ENCODE measurements at regions not wholly inside any gene's neighbourhood (a gene's known extent, or its start where the extent isn't known, plus 50 kb on each side); places are given as distances from the start of the nearest gene placed in this dataset.

DNA sequence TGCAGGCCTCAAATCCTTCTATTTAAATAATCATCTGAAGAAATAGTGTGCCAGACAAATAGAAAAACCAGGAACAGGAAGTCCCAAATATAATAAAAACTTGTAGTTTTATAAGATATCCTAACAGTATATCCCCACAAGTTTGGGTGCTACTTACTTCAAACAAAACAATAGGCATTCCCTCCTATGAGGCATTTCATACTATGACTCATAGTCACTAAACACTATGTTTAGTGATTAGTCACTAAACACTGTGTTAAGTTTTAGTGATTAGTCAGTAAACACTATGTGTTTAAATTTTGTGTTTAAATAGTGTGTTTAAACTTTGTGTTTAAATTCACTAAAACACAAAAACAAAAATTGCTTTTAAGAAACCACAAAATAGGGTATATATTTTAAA, 407.0 kb upstream of the CDH19 start:
- in situ Hi-C loops (cut with MboI; ENCODE audit: low sequenced_read_pairs) = no loop called here
- Histone ChIP-seq H3K9me3 (no peaks in the 10 kb centered on the region), H3K4me3 (no peak overlapping the region), H3K4me1 (no peaks in the 10 kb centered on the region), H3K36me3 (replicated peaks) (no peaks in the 10 kb centered on the region), H3K27me3 (ENCODE audit: low read depth) (no peaks in the 10 kb centered on the region)
- DNase-seq (ENCODE audit: low spot score in 2 of 2) = no peak

DNA sequence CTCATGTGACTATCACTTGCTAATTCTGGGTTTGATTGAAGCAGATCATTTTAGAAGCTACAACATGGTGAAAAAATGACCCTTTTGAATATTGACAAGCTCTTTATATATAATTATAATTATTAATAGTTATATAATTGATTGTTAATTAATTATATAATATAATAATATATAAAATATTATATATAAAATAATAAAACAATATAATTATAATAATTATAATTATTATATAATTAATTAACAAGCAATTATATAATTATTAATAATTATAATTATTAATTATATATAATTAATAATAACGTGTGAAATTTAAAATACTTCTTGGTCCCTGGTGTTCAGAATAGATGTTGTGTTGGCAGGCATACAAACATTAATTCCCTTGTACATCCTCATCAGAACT, 404.1 kb upstream of the CDH19 start:
- Histone ChIP-seq H3K9me3 (no peaks in the 10 kb centered on the region), H3K4me3 (no peak overlapping the region)
- in situ Hi-C loops (cut with MboI; ENCODE audit: low sequenced_read_pairs) = no loop called here

DNA sequence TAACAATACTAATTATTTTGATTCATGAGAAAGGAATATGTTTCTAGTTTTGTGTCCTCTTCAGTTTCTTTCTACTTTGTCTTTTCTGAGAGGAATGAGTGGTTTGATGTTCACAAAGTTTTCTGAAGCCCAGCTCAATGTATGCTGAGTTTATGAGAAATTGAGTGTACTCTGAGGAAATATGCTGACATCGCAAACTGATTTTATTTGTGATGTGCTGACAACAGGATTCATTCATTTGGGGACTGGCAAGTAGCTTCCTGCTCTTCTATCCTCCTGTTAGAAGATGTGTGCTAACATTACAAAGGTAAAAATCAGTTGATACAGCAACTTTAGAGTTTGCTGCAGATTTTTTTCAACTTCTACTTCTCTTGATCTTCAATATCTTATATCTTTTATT, 403.2 kb upstream of the CDH19 start:
- H3K4me1 ChIP-seq = no peaks in the 10 kb centered on the region
- no peak overlapping the region for H3K4me3 ChIP-seq
- no peaks in the 10 kb centered on the region for H3K36me3 ChIP-seq (replicated peaks)
- no peak for DNase-seq (ENCODE audit: low spot score in 2 of 2)
- H3K9me3 ChIP-seq = no peaks in the 10 kb centered on the region
- in situ Hi-C loops (cut with MboI; ENCODE audit: low sequenced_read_pairs) = no loop called here
- no peaks in the 10 kb centered on the region for H3K27me3 ChIP-seq (ENCODE audit: low read depth)

More for the DNA sequence above, 404.1 kb upstream of the CDH19 start:
- Histone ChIP-seq H3K36me3 (replicated peaks) (no peaks in the 10 kb centered on the region), H3K4me1 (no peaks in the 10 kb centered on the region), H3K27me3 (ENCODE audit: low read depth) (no peaks in the 10 kb centered on the region)
- no peak for DNase-seq (ENCODE audit: low spot score in 2 of 2)

DNA sequence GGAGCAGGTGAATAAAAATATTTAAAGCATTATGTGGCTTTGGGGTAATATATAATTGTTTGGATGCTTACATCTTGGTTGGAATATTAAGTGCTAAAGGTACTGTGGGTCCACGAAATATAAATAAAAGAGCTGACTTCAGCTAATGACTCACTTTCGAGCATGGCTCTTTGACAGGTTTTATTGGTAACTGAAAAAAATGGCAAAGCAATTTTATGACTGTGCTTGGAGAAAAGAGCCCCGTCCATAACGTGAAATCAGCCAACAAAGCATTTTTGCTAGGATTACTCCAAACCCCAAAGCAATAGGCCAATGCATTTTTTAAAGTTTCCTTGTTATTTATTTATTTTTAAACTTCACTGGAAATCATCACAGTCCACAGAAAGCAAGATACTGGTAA, 397.2 kb upstream of the CDH19 start:
- H3K4me1 ChIP-seq = peaks cover 11% of the 10 kb centered on the region; the same call in 1 of the 2 replicates
- in situ Hi-C loops (cut with MboI; ENCODE audit: low sequenced_read_pairs) = no loop called here
- DNase-seq (ENCODE audit: low spot score in 2 of 2) = peak in 1 of 2 experiments; percentile 25
- no peak overlapping the region for H3K4me3 ChIP-seq
- H3K36me3 ChIP-seq (replicated peaks) = no peaks in the 10 kb centered on the region
- no peaks in the 10 kb centered on the region for H3K27me3 ChIP-seq (ENCODE audit: low read depth)
- no peaks in the 10 kb centered on the region for H3K9me3 ChIP-seq

GRCh38 chr18:66999003-66999402, 395.1 kb upstream of the CDH19 start:
- no peak for DNase-seq (ENCODE audit: low spot score in 2 of 2)

DNA sequence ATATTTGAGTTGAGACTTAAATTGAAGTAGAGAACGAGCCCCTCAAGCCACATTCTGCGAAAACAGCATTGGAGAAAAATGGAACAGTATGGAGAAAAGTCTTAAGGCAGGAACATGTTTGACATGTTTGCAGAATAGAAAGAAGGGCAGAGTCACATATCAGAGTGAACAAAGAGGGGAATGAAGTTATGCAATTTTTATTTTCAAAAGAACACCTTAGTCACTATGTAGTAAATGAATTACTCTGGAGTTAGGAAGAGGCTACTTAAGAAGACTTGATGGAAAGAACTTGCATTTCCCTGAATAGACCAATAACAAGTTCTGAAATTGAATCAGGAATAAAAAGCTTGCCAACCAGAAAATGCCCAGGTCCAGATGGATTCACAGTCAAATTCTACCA, 391.4 kb upstream of the CDH19 start:
- in situ Hi-C loops (cut with MboI; ENCODE audit: low sequenced_read_pairs) = no loop called here
- no peak overlapping the region for H3K4me3 ChIP-seq
- no peak for DNase-seq (ENCODE audit: low spot score in 2 of 2)
- H3K9me3 ChIP-seq = no peaks in the 10 kb centered on the region
- H3K27me3 ChIP-seq (ENCODE audit: low read depth) = no peaks in the 10 kb centered on the region
- no peaks in the 10 kb centered on the region for H3K36me3 ChIP-seq (replicated peaks)
- H3K4me1 ChIP-seq = no peaks in the 10 kb centered on the region; the same call in 1 of the 2 replicates

More at GRCh38 chr18:66999003-66999402, 395.1 kb upstream of the CDH19 start:
- in situ Hi-C loops (cut with MboI; ENCODE audit: low sequenced_read_pairs) = no loop called here
- H3K4me1 ChIP-seq = peaks cover 11% of the 10 kb centered on the region; the same call in 1 of the 2 replicates
- no peak overlapping the region for H3K4me3 ChIP-seq
- H3K36me3 ChIP-seq (replicated peaks) = no peaks in the 10 kb centered on the region
- H3K9me3 ChIP-seq = no peaks in the 10 kb centered on the region
- no peaks in the 10 kb centered on the region for H3K27me3 ChIP-seq (ENCODE audit: low read depth)

DNA sequence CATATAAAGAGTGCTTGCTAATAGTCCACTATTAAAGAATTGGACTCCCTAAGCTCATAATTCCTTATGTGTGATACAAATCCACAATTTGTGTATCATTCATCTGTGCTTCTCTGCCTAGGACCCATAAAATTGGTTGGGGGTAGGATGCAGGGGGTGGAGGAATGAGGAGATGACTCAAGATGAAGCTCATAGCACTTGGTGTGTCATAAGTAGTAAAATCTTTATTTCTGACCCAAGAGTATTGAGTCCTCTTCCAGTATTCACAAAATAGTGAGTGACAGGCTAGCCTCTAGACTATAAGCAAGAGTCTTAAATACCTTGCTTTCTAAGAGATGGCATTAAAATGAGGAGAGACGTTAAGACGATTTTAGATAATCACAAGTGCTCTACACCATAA, 390.9 kb upstream of the CDH19 start:
- in situ Hi-C loops (cut with MboI; ENCODE audit: low sequenced_read_pairs) = no loop called here

DNA sequence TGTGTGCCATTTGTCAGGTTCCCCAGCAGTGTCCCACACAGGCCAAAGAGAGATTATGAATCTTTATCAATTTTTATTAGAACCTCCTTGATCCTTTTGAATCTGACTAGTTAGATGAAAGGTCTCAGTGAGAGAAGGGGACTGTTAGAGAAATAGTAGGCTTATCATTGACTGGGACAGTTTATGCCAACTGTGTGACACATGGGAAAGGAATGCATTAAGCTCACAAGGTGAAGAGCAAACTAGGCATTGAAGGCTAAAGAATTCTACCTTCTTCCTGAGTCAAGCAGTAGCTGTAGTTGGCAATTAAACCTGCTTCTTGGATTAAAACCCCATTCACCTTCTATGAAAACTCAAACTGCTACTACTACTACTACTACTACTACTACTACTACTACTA, 389.6 kb upstream of the CDH19 start:
- H3K4me3 ChIP-seq = no peak overlapping the region
- in situ Hi-C loops (cut with MboI; ENCODE audit: low sequenced_read_pairs) = no loop called here
- no peaks in the 10 kb centered on the region for H3K9me3 ChIP-seq
- no peaks in the 10 kb centered on the region for H3K36me3 ChIP-seq (replicated peaks)
- no peak for DNase-seq (ENCODE audit: low spot score in 2 of 2)
- H3K4me1 ChIP-seq = no peaks in the 10 kb centered on the region
- H3K27me3 ChIP-seq (ENCODE audit: low read depth) = no peaks in the 10 kb centered on the region

More for the DNA sequence above, 390.9 kb upstream of the CDH19 start:
- Histone ChIP-seq H3K27me3 (ENCODE audit: low read depth) (no peaks in the 10 kb centered on the region), H3K9me3 (no peaks in the 10 kb centered on the region), H3K4me1 (no peaks in the 10 kb centered on the region; the same call in 1 of the 2 replicates), H3K36me3 (replicated peaks) (no peaks in the 10 kb centered on the region), H3K4me3 (no peak overlapping the region)
- no peak for DNase-seq (ENCODE audit: low spot score in 2 of 2)

GRCh38 chr18:66990909-66991308, 387.0 kb upstream of the CDH19 start:
- H3K9me3 ChIP-seq = no peaks in the 10 kb centered on the region
- H3K4me3 ChIP-seq = no peak overlapping the region
- no peaks in the 10 kb centered on the region for H3K27me3 ChIP-seq (ENCODE audit: low read depth)
- no peak for DNase-seq (ENCODE audit: low spot score in 2 of 2)
- H3K4me1 ChIP-seq = no peaks in the 10 kb centered on the region
- in situ Hi-C loops (cut with MboI; ENCODE audit: low sequenced_read_pairs) = no loop called here
- H3K36me3 ChIP-seq (replicated peaks) = no peaks in the 10 kb centered on the region

- no peak for DNase-seq (ENCODE audit: low spot score in 2 of 2)
- Histone ChIP-seq H3K9me3 (no peaks in the 10 kb centered on the region), H3K4me1 (no peaks in the 10 kb centered on the region; the same call in 1 of the 2 replicates), H3K4me3 (no peak overlapping the region), H3K27me3 (ENCODE audit: low read depth) (no peaks in the 10 kb centered on the region), H3K36me3 (replicated peaks) (no peaks in the 10 kb centered on the region)
- in situ Hi-C loops (cut with MboI; ENCODE audit: low sequenced_read_pairs) = no loop called here
These were observed 375.1 kb upstream of the CDH19 start for GRCh38 chr18:66979009-66979408.

DNA sequence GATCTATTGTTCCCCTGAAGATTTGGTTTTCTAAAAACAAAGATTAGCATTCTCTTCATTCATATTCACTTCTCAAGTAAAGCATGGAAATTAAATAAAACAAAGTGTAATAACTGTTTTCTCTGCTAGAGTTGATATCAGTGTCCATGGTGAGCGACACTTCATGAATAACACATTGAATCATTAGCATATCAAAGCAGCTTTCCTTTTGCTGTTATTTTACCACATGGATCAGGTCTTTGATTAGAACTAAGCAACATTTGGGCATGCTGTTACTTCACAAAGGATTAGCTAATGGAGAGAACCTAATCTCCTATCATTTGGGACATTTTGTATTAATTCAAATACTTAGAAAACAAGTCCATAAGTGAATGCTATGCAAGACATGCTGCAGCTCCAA, 368.8 kb upstream of the CDH19 start:
- peak in 1 of 2 experiments; percentile 89 for DNase-seq (ENCODE audit: low spot score in 2 of 2)
- peaks cover 16% of the 10 kb centered on the region for H3K4me1 ChIP-seq
- H3K9me3 ChIP-seq = no peaks in the 10 kb centered on the region
- in situ Hi-C loops (cut with MboI; ENCODE audit: low sequenced_read_pairs) = no loop called here
- H3K27me3 ChIP-seq (ENCODE audit: low read depth) = no peaks in the 10 kb centered on the region
- no peak overlapping the region for H3K4me3 ChIP-seq
- H3K36me3 ChIP-seq (replicated peaks) = no peaks in the 10 kb centered on the region

DNA sequence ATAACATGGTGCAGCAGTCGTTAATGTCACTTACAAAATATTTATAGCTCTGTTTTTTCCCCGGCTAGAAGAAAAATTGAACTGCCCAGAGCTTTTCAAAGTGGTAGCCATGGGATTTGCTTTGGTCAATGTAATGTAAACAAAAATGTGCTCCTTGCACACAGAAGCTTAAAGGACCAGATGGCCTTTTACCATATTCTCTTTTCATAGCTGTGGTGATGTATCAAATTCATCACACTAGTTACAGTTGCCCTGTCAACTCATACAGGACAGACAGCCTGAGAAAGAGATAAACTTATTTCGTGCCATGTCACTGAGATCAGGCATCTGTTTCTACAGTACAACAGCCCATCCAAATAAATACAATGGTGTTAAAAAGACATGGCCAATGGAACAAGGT, 368.1 kb upstream of the CDH19 start:
- in situ Hi-C loops (cut with MboI; ENCODE audit: low sequenced_read_pairs) = no loop called here
- H3K9me3 ChIP-seq = no peaks in the 10 kb centered on the region
- peak in 1 of 2 experiments; percentile 57 for DNase-seq (ENCODE audit: low spot score in 2 of 2)
- peaks cover 16% of the 10 kb centered on the region for H3K4me1 ChIP-seq
- no peak overlapping the region for H3K4me3 ChIP-seq
- no peaks in the 10 kb centered on the region for H3K36me3 ChIP-seq (replicated peaks)
- no peaks in the 10 kb centered on the region for H3K27me3 ChIP-seq (ENCODE audit: low read depth)

GRCh38 chr18:66966171-66966570, 362.3 kb upstream of the CDH19 start:
- Histone ChIP-seq H3K4me1 (no peaks in the 10 kb centered on the region), H3K27me3 (ENCODE audit: low read depth) (no peaks in the 10 kb centered on the region; the same call in 1 of the 2 replicates)
- in situ Hi-C loops (cut with MboI; ENCODE audit: low sequenced_read_pairs) = no loop called here

DNA sequence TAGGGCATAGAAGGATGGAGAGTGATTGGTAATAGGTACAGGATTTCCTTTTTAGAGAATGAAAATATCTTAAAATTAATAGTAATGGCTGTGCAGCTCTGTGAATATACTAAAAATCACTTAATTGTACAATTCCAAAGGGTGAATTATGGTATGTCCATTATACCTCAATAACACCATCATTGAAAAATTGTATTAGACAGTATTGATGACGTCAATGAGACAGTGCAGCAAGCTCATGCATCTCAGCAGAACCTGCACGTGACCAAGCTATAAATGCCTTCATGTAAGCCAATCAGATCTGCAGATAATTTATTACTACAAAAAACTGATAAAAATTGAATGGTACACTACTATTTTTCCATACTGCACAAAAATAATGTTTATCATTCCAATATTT, 354.4 kb upstream of the CDH19 start:
- Histone ChIP-seq H3K36me3 (replicated peaks) (no peaks in the 10 kb centered on the region), H3K9me3 (no peaks in the 10 kb centered on the region), H3K27me3 (ENCODE audit: low read depth) (no peaks in the 10 kb centered on the region; the same call in 1 of the 2 replicates), H3K4me3 (no peak overlapping the region), H3K4me1 (no peaks in the 10 kb centered on the region)
- no peak for DNase-seq (ENCODE audit: low spot score in 2 of 2)
- in situ Hi-C loops (cut with MboI; ENCODE audit: low sequenced_read_pairs) = no loop called here

More at GRCh38 chr18:66966171-66966570, 362.3 kb upstream of the CDH19 start:
- Histone ChIP-seq H3K36me3 (replicated peaks) (no peaks in the 10 kb centered on the region), H3K9me3 (no peaks in the 10 kb centered on the region), H3K4me3 (no peak overlapping the region)
- no peak for DNase-seq (ENCODE audit: low spot score in 2 of 2)

DNA sequence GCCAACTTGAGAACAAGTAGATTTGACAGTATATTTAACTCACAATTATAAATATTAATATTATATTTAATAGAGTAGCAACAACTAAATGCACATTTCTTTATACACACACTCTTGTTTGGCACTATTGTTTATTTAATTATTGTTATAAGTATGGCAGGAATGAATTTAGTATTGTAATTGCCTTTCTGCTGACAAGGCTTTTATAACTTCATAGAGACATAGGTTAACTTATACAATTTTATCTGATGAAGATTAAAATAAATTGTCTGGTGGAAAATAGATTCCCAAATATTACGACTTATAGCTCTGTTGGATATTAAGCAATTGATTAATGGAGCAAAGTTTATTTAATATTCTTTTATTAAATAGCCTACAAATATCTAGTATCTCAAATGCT, 347.9 kb upstream of the CDH19 start:
- Histone ChIP-seq H3K9me3 (no peaks in the 10 kb centered on the region), H3K4me1 (no peaks in the 10 kb centered on the region), H3K27me3 (ENCODE audit: low read depth) (no peaks in the 10 kb centered on the region), H3K36me3 (replicated peaks) (no peaks in the 10 kb centered on the region), H3K4me3 (no peak overlapping the region)
- no peak for DNase-seq (ENCODE audit: low spot score in 2 of 2)
- in situ Hi-C loops (cut with MboI; ENCODE audit: low sequenced_read_pairs) = no loop called here
